GM12878 (cell line): ENCODE measurements at regions not wholly inside any gene's neighbourhood (a gene's known extent, or its start where the extent isn't known, plus 50 kb on each side); places are given as distances from the start of the nearest gene placed in this dataset.

ENCODE experiments used
- ATAC-seq: fragments of 200-7000 bp; cut with Tn5 transposase; 3 replicates; pipeline ENCODE4 v1.9.1; 2020; ENCODE audit warnings: mild to moderate bottlenecking, moderate library complexity
- BruUV-seq: library from RNA; stranded (reverse); fragments of 400-500 nt; replicated peaks from 2 replicates; lab custom pipeline; 2021; lab: Mats Ljungman, UMichigan
- CTCF ChIA-PET: fragments of 300-600 bp; sonication (Branson Sonifier 250); formaldehyde crosslinking; extraction: SDS; loops from one replicate; lab custom pipeline; 2021; ENCODE audit warnings: inconsistent platforms; lab: Yijun Ruan, JAX
- POLR2A ChIA-PET: fragments of 350-600 bp; formaldehyde crosslinking; extraction: SDS; loops from one replicate; lab custom pipeline; 2021; ENCODE audit warnings: inconsistent platforms; lab: Charles Lee
- RAD21 ChIA-PET: fragments of 300-600 bp; sonication (Branson Sonifier 250); formaldehyde crosslinking; loops from one replicate; lab custom pipeline; 2023; ENCODE audit warnings: antibody characterized with exemption; ENCODE audit not compliant: unreplicated experiment; lab: Charles Lee
- SMC1A ChIA-PET: fragments of 300-600 bp; sonication (Branson Sonifier 250); formaldehyde crosslinking; loops from one replicate; lab custom pipeline; 2023; ENCODE audit not compliant: unreplicated experiment, uncharacterized antibody; lab: Charles Lee
- DNase-seq: peaks from one replicate; pipeline ENCODE4 v3.0.0-alpha.2; 2011; ENCODE audit warnings: low read depth, low spot score
- FAIRE-seq: peaks from 3 replicates; lab custom pipeline; 2011; peaks lifted over from hg19 to GRCh38; lab: Jason Lieb, UNC
- H2AFZ ChIP-seq: 2 replicates; pipeline ENCODE4 v1.6.0; 2011; ENCODE audit warnings: low read depth, low read length, control low read depth; ENCODE audit not compliant: control insufficient read depth
- H3K27ac ChIP-seq: 2 replicates; pipeline ENCODE4 v1.5.1; 2011; ENCODE audit warnings: control low read depth; ENCODE audit not compliant: control insufficient read depth, insufficient read depth
- H3K27me3 ChIP-seq, 2 experiments: replicated peaks in 1 of 2; 2 replicates each; pipeline versions ENCODE4 v1.6.0 to v1.6.1; 2011; ENCODE audit warnings: low read length in 1 of 2; ENCODE audit not compliant: control insufficient read depth in 2 of 2, insufficient read depth in 2 of 2
- H3K36me3 ChIP-seq, 2 experiments: 2 replicates each; pipeline ENCODE4 v1.5.1; 2011; ENCODE audit warnings: low read length in 1 of 2; ENCODE audit not compliant: control insufficient read depth in 2 of 2, insufficient read depth in 2 of 2
- H3K4me1 ChIP-seq: 2 replicates; pipeline ENCODE4 v1.6.1; 2011; ENCODE audit warnings: mild to moderate bottlenecking, low read length, moderate library complexity, mixed read lengths; ENCODE audit not compliant: control insufficient read depth, insufficient read depth
- H3K4me2 ChIP-seq: 2 replicates; pipeline ENCODE4 v1.6.0; 2011; ENCODE audit warnings: control low read depth; ENCODE audit not compliant: control insufficient read depth, insufficient read depth
- H3K4me3 ChIP-seq: fragments of 200-600 bp; sonication (generic); 2 replicates; pipeline ENCODE4 v1.5.1; 2016
- H3K79me2 ChIP-seq: 2 replicates; pipeline ENCODE4 v1.6.0; 2011; ENCODE audit warnings: low read length; ENCODE audit not compliant: control insufficient read depth, insufficient read depth
- H3K9ac ChIP-seq: 2 replicates; pipeline ENCODE4 v1.8.0; 2011; ENCODE audit warnings: low read length, control low read depth, mixed read lengths; ENCODE audit not compliant: control insufficient read depth, insufficient read depth
- H3K9me3 ChIP-seq: replicated peaks from 3 replicates; pipeline ENCODE4 v1.5.1; 2011; ENCODE audit warnings: mild to moderate bottlenecking, low read length; ENCODE audit not compliant: control insufficient read depth, insufficient read depth
- H4K20me1 ChIP-seq: 2 replicates; pipeline ENCODE4 v1.6.0; 2011; ENCODE audit not compliant: control insufficient read depth, insufficient read depth
- ASH2L ChIP-seq: fragments of 300-600, 200-600 bp; sonication (generic); IDR thresholded peaks from 2 replicates; pipeline ENCODE4 v1.6.1; 2017; ENCODE audit warnings: low read depth, mild to moderate bottlenecking, borderline replicate concordance
- CREM ChIP-seq: IDR thresholded peaks from 2 replicates; pipeline ENCODE4 v1.6.1; 2014; ENCODE audit warnings: antibody characterized with exemption, low read depth
- CUX1 ChIP-seq: IDR thresholded peaks from 2 replicates; pipeline ENCODE4 v1.6.1; 2012; ENCODE audit warnings: improper control_type of control experiment, low read depth, low read length; ENCODE audit not compliant: insufficient replicate concordance
- E4F1 ChIP-seq: fragments of 450-650 bp; IDR thresholded peaks from 2 replicates; pipeline ENCODE4 v1.6.1; 2018; ENCODE audit warnings: borderline replicate concordance, mild to moderate bottlenecking; ENCODE audit not compliant: partially characterized antibody
- ESRRA ChIP-seq: IDR thresholded peaks from 2 replicates; pipeline ENCODE4 v1.6.1; 2012; ENCODE audit warnings: mild to moderate bottlenecking, low read length, improper control_type of control experiment
- ETV6 ChIP-seq, 2 experiments: fragments of 450-650 bp in 1 of 2; IDR thresholded peaks in 1 of 2; conservative IDR thresholded peaks in 1 of 2; 2 replicates each; pipeline ENCODE4 v1.6.1; 2014; ENCODE audit warnings: antibody characterized with exemption in 1 of 2, borderline replicate concordance in 1 of 2, low read depth in 1 of 2, mild to moderate bottlenecking in 1 of 2, moderate library complexity in 1 of 2
- EZH2 ChIP-seq: IDR thresholded peaks from 2 replicates; pipeline ENCODE4 v1.6.1; 2012; ENCODE audit warnings: low read depth, mild to moderate bottlenecking, control low read depth, inconsistent platforms, low read length, borderline replicate concordance; ENCODE audit not compliant: control insufficient read depth
- GABPA ChIP-seq: IDR thresholded peaks from 2 replicates; pipeline ENCODE4 v1.6.1; 2014; ENCODE audit warnings: antibody characterized with exemption, low read depth, mild to moderate bottlenecking, inconsistent platforms
- JUNB ChIP-seq: IDR thresholded peaks from 2 replicates; pipeline ENCODE4 v1.6.1; 2016; ENCODE audit warnings: antibody characterized with exemption, mild to moderate bottlenecking
- NR2C2 ChIP-seq: IDR thresholded peaks from 2 replicates; pipeline ENCODE4 v1.6.1; 2011; ENCODE audit warnings: borderline replicate concordance, low read depth; ENCODE audit not compliant: control insufficient read depth, insufficient read length
- POU2F2 ChIP-seq: IDR thresholded peaks from 3 replicates; pipeline ENCODE4 v1.6.1; 2011; ENCODE audit warnings: low read depth, mild to moderate bottlenecking, low read length, borderline replicate concordance
- RBBP5 ChIP-seq: fragments of 200-600 bp; sonication (generic); conservative IDR thresholded peaks from 2 replicates; pipeline ENCODE4 v1.6.1; 2016
- RCOR1 ChIP-seq: conservative IDR thresholded peaks from 2 replicates; pipeline ENCODE4 v1.6.1; 2012; ENCODE audit warnings: low read depth, low read length, improper control_type of control experiment
- TCF12 ChIP-seq: IDR thresholded peaks from 2 replicates; pipeline ENCODE4 v1.6.1; 2011; ENCODE audit warnings: low read depth, mild to moderate bottlenecking, low read length
- ZBTB4 ChIP-seq: fragments of 450-650 bp; formaldehyde crosslinking; IDR thresholded peaks from 2 replicates; pipeline ENCODE4 v1.4.0; 2022; ENCODE audit warnings: mild to moderate bottlenecking, moderate library complexity
- WGBS: methylation state at CpG from one replicate; pipeline ENCODE4 v1.1.6; 2016; ENCODE audit warnings: low lambda C conversion rate; ENCODE audit not compliant: insufficient replicate concordance, insufficient coverage; ENCODE audit errors: missing lambda C conversion rate; 5-methylcytosine and 5-hydroxymethylcytosine counted together
- in situ Hi-C: fragments of 300-500 bp; cut with MboI; formaldehyde crosslinking; loops from 9 replicates; pipeline ENCODE4 v1.14.3; 2018; ENCODE audit warnings: mixed read lengths
- intact Hi-C: fragments of 100-400 bp; cut with micrococcal nuclease; formaldehyde crosslinking; loops from one replicate; pipeline ENCODE4 v1.14.2; 2022; ENCODE audit not compliant: unreplicated experiment

GRCh38 chr1:115572710-115573109, 69.1 kb upstream of the VANGL1 start:
- ChIA-PET RAD21 (no interaction called here), SMC1A (no interaction called here), POLR2A (no interaction called here), CTCF (no interaction called here)
- intact Hi-C loops (no loop called here), in situ Hi-C loops (no loop called here)
- no peaks in the 10 kb centered on the region for H4K20me1 ChIP-seq
- no peak overlapping the region for H3K4me3 ChIP-seq
- ATAC-seq (no peak), FAIRE-seq (no peak), DNase-seq (no peak)
- peaks cover under 1% of the 10 kb centered on the region; the same call in 2 of the 3 replicates for H3K9me3 ChIP-seq
- H3K27ac ChIP-seq, result no peak overlapping the region
- no peaks in the 10 kb centered on the region for H3K36me3 ChIP-seq
- 0% methylated on average over 1 of the region's 1 CpG for WGBS
- no peak overlapping the region for H3K9ac ChIP-seq
- H2AFZ ChIP-seq, result no peak overlapping the region
- no peaks in the 10 kb centered on the region for H3K79me2 ChIP-seq
- no peak overlapping the region for H3K4me2 ChIP-seq
- no peaks in the 10 kb centered on the region for H3K27me3 ChIP-seq
- BruUV-seq, result no TSS peak
- H3K4me1 ChIP-seq, result no peaks in the 10 kb centered on the region
- TF ChIP-seq GABPA (no peak), CREM (no peak), TCF12 (no peak), ESRRA (no peak), RCOR1 (no peak), E4F1 (no peak), CUX1 (no peak), NR2C2 (no peak), POU2F2 (no peak), ZBTB4 (CRISPR knock-in tag) (no peak), ETV6 (conservative IDR thresholded peaks at IDR 0.05 in 1 of 2, IDR thresholded peaks at IDR 0.05 in 1 of 2; ENCODE audit: borderline replicate concordance in 1 of 2, low read depth in 1 of 2) (no peak), JUNB (no peak), EZH2 (no peak), RBBP5 (no peak), ASH2L (no peak)
